NT2/D1 (cell line): ENCODE measurements at regions not wholly inside any gene's neighbourhood (a gene's known extent, or its start where the extent isn't known, plus 50 kb on each side); places are given as distances from the start of the nearest gene placed in this dataset.

Experiments
- SUZ12 ChIP-seq: IDR thresholded peaks from 2 replicates; pipeline ENCODE4 v1.6.1; 2011; ENCODE audit not compliant: insufficient read length, insufficient read depth; ENCODE audit errors: extremely low read depth
- YY1 ChIP-seq: IDR thresholded peaks from 2 replicates; pipeline ENCODE4 v1.6.1; 2011; ENCODE audit not compliant: insufficient read length, insufficient read depth
- ZNF274 ChIP-seq: IDR thresholded peaks from 2 replicates; pipeline ENCODE4 v1.6.1; 2011; ENCODE audit warnings: mild to moderate bottlenecking, low read depth, low read length

GRCh38 chr6:153237670-153238069 is 106.6 kb upstream of the RGS17 start:
- TF ChIP-seq YY1 (no peak), ZNF274 (no peak), SUZ12 (no peak)
